GM19455 (cell line): ENCODE measurements at regions not wholly inside any gene's neighbourhood (a gene's known extent, or its start where the extent isn't known, plus 50 kb on each side); places are given as distances from the start of the nearest gene placed in this dataset.

ENCODE experiments used
- ATAC-seq: cut with Tn5 transposase; IDR thresholded peaks from one replicate; pipeline ENCODE4 v1.9.1; 2021; ENCODE audit not compliant: unreplicated experiment

DNA sequence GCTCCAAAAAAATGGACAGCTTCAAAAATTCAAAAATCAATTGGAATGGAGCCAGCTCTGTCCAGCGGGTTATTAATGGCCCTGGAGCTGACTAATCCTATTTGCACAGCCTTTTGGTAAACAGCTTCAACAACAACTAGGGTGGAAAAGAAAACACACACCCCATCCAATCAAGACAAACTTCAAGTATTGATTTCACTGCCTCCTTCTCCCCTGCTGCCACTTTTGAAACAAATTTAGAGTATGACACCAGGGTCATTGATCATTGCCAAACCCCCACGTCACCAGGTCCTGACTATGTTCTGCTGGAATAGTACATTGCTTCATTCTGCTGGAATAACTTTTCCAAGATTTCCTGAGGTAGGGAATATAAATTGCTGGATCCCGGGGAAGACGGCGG, 56.8 kb upstream of the GTF3A start:
- ATAC-seq, result no peak

DNA sequence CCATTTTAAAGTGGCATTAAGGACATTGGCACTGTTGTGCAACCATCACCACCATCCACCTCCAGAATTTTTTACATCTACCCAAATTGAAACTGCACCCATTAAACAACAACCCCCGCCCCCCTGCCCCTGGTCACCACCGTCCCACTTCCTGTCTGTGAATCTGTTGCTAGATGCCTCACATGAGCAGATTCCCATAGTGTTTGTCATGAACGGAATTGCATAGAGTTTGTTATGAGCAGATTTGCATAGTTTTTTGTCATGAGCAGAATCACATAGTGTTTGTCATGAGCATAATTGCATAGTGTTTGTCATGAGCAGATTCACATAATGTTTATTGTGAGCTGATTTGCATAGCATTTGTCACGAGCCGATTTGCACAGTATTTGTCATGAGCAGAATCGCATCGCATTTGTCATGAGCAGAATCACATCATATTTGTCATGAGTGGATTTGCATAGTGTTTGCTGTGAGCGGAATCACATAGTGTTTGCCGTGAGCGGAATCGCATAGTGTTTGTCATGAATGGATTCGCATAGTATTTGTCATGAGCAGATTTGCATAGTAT, 54.0 kb upstream of the GTF3A start:
- ATAC-seq, result no peak

DNA sequence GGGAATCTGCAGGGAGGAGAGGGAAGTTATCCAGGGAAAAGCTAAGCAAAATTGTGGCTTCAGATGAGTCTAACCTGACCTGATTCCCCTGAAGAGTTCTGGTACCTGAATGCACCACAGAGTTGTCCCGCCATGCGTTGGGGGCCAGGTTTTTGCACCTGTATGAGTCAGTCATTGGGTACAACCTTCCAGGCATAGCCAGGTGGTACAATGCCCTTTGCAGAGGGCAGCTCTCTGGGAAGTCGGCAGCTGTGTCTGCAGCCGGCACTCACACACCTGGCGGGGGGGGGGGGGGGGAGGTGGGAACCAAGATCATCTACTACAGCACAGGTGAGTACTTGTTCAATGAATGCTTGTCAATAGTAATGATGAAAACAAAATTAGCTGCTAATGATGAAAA, 52.5 kb upstream of the GTF3A start:
- ATAC-seq, result no peak

DNA sequence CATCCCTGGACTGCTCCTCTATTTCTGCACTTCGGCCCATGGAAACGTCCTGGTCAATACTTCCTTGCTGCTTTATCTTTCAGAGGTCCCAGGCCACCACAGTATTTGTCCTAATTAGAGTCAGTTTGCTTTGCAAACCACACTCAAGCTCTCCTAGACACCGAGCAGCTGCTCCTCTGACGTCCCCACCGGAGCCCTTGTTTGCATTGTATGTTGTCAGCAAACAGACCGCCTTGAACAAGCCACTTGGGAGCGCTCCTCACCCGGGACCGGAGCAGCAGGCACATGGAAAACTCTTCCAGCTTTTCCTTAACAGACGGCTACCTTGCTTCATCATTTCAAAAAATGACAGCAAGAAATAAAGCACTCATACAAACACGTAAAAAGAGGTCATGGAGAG, 51.5 kb upstream of the GTF3A start:
- ATAC-seq, result no peak

DNA sequence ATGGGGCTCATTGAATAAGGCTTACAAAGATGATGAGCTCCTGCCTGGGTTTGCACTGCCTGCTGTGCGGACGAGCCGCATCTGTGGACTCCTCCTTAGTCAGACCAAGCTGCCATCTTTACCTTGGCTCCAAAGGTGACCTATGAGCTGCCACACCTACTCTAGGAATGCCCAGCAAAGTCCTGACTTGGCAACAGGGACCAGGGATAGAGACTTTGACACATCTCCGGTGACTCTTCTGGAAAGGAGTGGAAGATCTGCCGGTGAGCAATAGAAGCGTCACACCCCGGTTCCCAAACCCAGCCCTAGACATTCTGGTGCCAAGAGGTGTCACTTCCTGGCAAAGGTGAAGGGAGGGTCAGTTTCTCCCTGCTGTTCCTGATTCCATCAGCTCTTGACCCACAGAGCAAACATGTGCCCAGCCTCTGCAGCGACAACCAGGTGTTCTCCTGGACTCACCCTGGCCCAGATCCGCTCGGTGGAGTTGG, 50.2 kb upstream of the GTF3A start:
- ATAC-seq, result no peak
